HG03097 (cell line): ENCODE measurements at regions not wholly inside any gene's neighbourhood (a gene's known extent, or its start where the extent isn't known, plus 50 kb on each side); places are given as distances from the start of the nearest gene placed in this dataset.

Source experiments
- ATAC-seq: cut with Tn5 transposase; IDR thresholded peaks from one replicate; pipeline ENCODE4 v1.9.1; 2021; ENCODE audit not compliant: unreplicated experiment, low FRiP score

DNA sequence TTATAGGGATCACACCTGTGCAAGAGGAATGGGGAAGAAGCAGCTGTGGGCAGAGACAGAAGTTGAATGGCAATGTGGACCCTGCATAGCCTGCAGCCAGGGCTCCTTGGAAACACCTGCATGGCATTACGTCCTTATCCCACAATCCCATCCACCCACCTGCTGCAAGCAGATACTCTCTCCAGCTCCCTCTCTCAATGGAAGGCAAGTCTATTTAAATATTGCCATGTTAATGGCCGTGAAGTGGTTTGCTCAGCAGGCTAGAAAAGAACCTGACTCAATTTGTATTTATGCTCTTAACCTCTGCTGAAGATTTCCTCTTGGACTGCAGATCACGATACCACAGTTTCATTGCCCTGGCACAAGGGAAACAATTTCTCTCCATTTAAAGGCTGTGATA lies 417.0 kb downstream of the TYW1 start:
- ATAC-seq, result no peak

DNA sequence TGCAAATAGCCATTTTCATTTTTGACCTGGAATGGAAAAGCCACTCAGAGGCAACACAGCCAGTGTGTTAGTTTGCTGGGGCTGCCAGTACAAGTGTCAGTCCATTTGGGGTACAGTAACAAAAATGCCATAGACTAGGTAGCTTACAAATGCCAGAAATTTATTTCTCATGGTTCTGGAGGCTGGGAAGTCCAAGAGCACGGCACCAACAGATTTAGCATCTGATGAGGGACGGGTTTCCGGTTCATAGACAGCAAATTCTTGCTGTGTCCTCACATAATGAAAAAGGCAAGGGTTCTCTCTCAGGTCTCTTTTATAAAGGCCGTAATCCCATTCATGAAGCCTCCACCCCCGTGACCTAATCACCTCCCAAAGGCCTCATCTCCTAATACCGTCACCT lies 418.2 kb downstream of the TYW1 start:
- no peak for ATAC-seq

DNA sequence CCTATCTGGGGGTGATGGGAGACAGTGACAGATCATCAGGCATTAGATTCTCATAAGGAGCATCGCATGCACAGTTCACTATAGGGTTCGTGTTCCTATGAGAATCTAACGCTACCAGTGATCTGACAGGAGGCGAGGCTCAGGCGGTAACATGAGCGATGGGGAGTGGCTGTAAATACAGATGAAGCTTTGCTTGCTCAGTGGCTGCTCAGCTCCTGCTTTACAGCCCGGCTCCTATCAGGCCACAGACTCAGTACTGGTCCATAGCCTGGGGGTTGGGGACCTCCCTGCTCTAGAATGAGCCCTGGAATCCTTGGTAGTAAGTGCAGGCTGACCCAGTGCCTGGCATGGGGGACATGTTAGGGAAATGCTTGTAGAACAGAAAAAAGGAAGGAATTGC lies 426.0 kb downstream of the TYW1 start:
- no peak for ATAC-seq

GRCh38 chr7:67423065-67423464 lies 426.4 kb downstream of the TYW1 start:
- ATAC-seq, result no peak

- ATAC-seq, result no peak
Measured at GRCh38 chr7:67426654-67427053, 430.0 kb downstream of the TYW1 start.

GRCh38 chr7:67429735-67430134 lies 433.1 kb downstream of the TYW1 start:
- no peak for ATAC-seq

DNA sequence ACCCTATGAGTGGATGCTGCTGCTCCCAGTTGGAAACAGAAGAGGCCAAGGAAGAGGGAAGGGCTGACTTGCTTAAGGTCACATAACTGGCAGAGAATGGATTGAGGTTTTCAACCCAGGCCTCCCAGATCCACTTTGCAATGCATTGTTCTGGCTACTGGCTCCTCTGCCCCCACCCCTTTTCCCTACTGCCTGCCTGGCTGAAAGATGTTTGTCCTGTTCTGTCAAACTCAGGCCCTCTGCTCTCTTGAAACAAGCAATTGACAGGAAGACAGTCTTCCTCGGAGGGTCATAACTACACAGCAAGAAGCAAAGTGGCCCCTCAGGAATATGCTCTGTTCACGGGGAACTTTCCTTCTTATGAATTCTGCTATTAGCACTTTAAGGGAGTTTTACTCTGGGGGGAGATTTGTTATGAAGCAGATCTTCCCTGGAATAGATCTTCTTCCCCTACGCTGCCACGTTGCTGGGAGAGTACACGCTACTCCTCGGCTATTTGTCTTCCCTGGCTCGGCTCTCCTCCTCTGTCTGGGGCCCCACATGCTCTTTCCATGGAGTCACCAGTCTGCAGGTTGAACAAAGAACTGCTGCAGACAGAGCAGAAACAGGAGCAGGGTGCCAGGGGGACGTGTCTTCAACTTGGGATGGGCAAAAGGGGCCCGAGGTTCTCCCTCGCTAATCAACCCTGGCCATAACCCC lies 436.1 kb downstream of the TYW1 start:
- no peak for ATAC-seq

- no peak for ATAC-seq
Measured at GRCh38 chr7:67435894-67436535, 439.4 kb downstream of the TYW1 start.

- ATAC-seq, result no peak
Measured at GRCh38 chr7:67438198-67438882, 441.7 kb downstream of the TYW1 start.

DNA sequence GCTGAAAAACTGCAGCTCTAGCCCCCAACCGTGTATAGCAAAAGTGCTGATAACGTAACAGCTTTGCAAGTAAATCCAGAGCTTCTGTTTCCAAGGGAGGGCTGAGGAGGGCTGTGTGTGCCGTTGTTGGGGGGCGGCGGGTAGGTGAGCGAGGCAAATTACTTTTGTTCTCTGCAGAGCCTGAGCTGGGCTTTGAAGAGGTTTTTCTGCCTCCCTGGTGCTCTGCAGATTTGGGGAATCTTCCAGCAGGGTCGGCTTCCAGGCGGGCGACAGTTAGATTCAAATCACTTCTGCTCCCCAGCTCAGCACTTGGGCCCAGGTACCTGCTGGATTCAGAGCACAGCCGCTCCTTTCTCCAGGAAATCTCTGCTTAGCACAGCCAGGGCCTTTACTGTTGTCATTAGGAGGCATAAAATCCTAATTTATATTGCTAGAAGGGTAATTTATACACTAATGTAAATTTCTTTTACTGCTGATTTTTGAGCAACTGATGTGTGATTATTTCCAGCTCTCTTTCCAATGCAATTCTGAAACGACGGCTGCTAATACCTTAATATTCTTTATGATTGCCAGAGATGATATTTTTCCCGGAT lies 442.4 kb downstream of the TYW1 start:
- no peak for ATAC-seq

GRCh38 chr7:67440321-67440720 lies 443.7 kb downstream of the TYW1 start:
- no peak for ATAC-seq

DNA sequence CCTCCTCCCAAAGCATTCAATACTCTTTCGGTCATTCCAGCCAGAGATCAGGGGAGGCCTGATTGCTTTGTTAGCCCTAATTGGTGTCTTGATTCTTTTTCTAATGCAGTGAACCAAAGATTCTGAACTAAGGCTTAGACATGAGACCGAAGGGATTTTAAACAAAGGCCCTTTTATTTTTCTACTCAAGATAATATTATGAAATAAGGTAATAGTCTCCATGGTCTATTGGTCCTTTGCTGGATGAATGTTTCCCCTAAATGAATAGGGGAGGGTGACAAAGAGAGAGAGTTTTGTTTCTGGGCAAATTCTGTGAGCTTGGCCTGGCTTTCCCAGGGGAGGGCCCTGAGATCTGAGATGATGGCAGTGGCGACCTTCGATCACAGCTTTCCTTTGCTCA lies 449.1 kb downstream of the TYW1 start:
- ATAC-seq, result no peak

- no peak for ATAC-seq
Measured at GRCh38 chr7:67447297-67447696, 450.7 kb downstream of the TYW1 start.

DNA sequence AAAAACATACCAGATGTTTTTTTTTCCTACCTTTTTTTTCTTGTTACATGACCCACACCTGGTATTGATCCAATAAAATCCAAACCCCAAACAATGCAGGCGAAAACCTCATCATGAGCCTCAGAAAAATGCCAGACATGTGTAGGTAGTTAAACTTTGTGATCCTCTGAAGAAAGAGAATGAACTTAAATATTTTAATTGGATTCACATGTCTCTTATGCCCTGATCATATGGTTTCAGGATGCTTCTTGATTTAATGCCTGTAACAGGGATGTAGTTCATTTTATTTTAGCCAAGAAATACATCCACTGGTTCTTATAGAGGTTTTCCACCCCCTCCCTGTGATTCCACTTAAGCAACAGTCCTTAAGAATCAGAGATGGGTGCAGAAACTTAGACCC lies 451.6 kb downstream of the TYW1 start:
- ATAC-seq, result no peak

- no peak for ATAC-seq
Measured at GRCh38 chr7:67450171-67450570, 453.5 kb downstream of the TYW1 start.

DNA sequence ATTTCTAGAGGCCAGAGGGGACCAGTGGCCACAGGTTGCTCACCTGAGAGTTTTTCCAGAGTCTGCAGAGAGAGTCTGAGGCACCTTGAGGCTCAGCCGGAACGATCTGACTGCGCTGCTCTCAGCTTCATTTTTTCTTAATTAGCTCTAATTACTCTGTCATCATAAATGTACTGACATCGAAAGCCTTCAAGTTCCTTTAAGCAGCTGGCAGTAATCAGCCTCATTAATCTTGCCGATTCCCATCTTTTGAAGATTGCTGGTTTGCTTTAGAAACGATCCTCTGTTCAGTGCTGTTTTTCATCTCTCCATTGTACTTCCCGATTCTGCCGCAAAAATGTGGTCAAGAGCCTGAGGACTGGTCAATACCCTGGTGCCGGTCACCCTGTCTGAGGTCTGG lies 454.7 kb downstream of the TYW1 start:
- no peak for ATAC-seq

GRCh38 chr7:67452516-67453026 lies 455.9 kb downstream of the TYW1 start:
- no peak for ATAC-seq

GRCh38 chr7:67453580-67454380 lies 457.1 kb downstream of the TYW1 start:
- ATAC-seq, result no peak

- no peak for ATAC-seq
Measured at GRCh38 chr7:67455508-67455907, 458.9 kb downstream of the TYW1 start.

DNA sequence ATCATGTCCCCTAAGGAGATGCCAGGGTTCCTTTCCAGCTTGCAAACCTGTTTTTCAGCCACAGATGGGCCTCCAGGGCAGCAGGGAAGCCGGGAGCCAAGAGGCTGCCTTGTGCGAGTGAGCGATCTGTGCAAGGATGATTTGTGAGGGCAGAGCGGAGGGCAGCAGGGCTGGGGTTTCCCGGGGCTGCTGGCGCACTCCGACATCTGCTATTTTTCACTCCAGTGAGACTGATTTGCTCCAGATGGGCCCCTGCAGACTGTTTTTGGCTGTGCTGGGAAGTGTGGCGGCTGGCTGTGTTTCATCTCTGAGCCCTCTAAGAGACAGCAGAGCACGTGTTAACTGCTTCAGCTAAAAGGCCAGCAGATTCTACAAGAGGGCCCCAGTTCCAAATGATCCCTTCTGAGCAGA lies 466.2 kb downstream of the TYW1 start:
- no peak for ATAC-seq

- no peak for ATAC-seq
Measured at GRCh38 chr7:67463316-67463715, 466.7 kb downstream of the TYW1 start.
